K562 (cell line): ENCODE measurements at regions not wholly inside any gene's neighbourhood (a gene's known extent, or its start where the extent isn't known, plus 50 kb on each side); places are given as distances from the start of the nearest gene placed in this dataset.

Source experiments
- ILK ChIP-seq: fragments of 450-650 bp; IDR thresholded peaks from 2 replicates; pipeline ENCODE4 v1.6.1; 2016; ENCODE audit warnings: missing genetic modification characterization, low read depth, mild to moderate bottlenecking, missing compliant biosample characterization, moderate library complexity, borderline replicate concordance
- LEF1 ChIP-seq: fragments of 450-650 bp; IDR thresholded peaks from 2 replicates; pipeline ENCODE4 v1.6.1; 2016; ENCODE audit warnings: mild to moderate bottlenecking
- MECOM ChIP-seq: fragments of 250-450 bp; sonication (Bioruptor Pico); IDR thresholded peaks from 2 replicates; pipeline ENCODE4 v1.8.0; 2022; ENCODE audit warnings: inconsistent platforms
- NFRKB ChIP-seq: fragments of 450-650 bp; IDR thresholded peaks from 2 replicates; pipeline ENCODE4 v1.6.1; 2016; ENCODE audit warnings: low read depth
- RBM25 ChIP-seq: fragments of 200-400 bp; formaldehyde crosslinking; IDR thresholded peaks from 2 replicates; pipeline ENCODE4 v1.6.1; 2018; ENCODE audit warnings: low read length, low read depth, moderate library complexity; ENCODE audit not compliant: severe bottlenecking
- SUPT5H ChIP-seq: fragments of 450-650 bp; IDR thresholded peaks from 2 replicates; pipeline ENCODE4 v1.6.1; 2016
- TCF7L2 ChIP-seq: fragments of 150-350 bp; IDR thresholded peaks from 2 replicates; pipeline ENCODE4 v1.6.1; 2016; ENCODE audit warnings: low read depth, mild to moderate bottlenecking, low read length, moderate library complexity
- ZNF263 ChIP-seq: sonication (generic); formaldehyde crosslinking; IDR thresholded peaks from 2 replicates; pipeline ENCODE4 v1.8.0; 2022; ENCODE audit warnings: mild to moderate bottlenecking, missing genetic modification reagents, borderline replicate concordance
- ZNF780A ChIP-seq: fragments of 250-450 bp; sonication (Bioruptor Pico); IDR thresholded peaks from 2 replicates; pipeline ENCODE4 v1.5.0; 2021; ENCODE audit warnings: mild to moderate bottlenecking
- TF ChIP-seq, protein P1 (sequence below): fragments of 450-650 bp; formaldehyde crosslinking; conservative IDR thresholded peaks from 2 replicates; pipeline ENCODE4 v1.4.0; 2022; ENCODE audit warnings: mild to moderate bottlenecking, missing genetic modification characterization
- TF ChIP-seq, protein P2 (sequence below): fragments of 250-450 bp; sonication (Bioruptor Pico); IDR thresholded peaks from 2 replicates; pipeline ENCODE4 v1.5.0; 2020; ENCODE audit warnings: mild to moderate bottlenecking, borderline replicate concordance
- TF ChIP-seq, protein P3 (sequence below): sonication (generic); formaldehyde crosslinking; IDR thresholded peaks from 2 replicates; pipeline ENCODE4 v1.8.0; 2022; ENCODE audit warnings: mild to moderate bottlenecking, low read depth, missing genetic modification reagents
- TF ChIP-seq, protein P4 (sequence below): fragments of 200-800 bp; sonication (Bioruptor generic); IDR thresholded peaks from 2 replicates; pipeline ENCODE4 v1.6.1; 2016; ENCODE audit warnings: missing genetic modification characterization, missing compliant biosample characterization
- TF ChIP-seq, protein P5 (sequence below): fragments of 450-650 bp; formaldehyde crosslinking; IDR thresholded peaks from 2 replicates; pipeline ENCODE4 v1.4.0; 2020; ENCODE audit warnings: mild to moderate bottlenecking
- TF ChIP-seq, protein P6 (sequence below), 2 experiments: fragments of 250-450 bp in 1 of 2; fragments of 450-650 bp in 1 of 2; sonication (Bioruptor Pico) in 1 of 2; IDR thresholded peaks; 2 replicates each; pipeline versions ENCODE4 v1.6.1 to v1.8.0; 2016 to 2021; ENCODE audit warnings: mild to moderate bottlenecking in 2 of 2, moderate library complexity in 2 of 2, missing compliant biosample characterization in 1 of 2, missing genetic modification characterization in 1 of 2

DNA sequence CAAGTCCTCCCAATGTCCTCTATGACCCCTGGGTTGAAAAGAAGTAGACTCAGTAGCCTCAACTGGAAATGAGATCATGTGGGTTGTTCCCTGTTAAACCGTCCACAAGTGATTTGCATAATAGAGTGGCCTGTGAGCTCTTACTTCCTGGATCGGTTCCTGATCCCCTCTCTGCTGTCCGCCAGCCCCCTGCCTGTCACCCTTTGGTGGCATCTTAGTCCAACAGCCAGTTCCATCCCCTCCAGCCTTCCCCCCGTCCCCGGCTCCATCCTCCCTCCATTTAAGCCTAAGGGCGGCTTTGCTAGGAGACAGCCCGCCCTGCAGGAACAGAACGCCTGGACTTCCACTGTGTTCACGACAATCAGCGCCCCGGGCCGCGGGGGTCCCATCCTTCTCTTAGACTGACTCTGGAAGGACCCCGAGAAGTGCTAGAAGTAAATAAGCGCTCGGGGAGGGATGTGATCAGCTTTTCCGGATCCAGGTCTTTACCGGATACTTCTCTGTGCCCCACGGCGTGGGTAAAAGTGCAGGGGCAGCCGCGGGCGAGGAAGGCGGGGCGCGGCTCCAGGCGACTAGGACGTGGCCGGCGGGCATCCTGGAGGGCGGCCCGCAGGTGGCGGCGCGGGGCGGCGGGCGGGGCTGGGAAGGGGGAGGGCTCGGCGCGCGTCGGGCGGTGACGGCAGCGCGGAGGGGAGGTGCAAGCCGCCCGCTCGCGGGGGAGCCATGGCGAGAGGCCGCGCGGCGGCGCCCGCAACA lies 51.2 kb upstream of the ULK4 start (continued):
- TF ChIP-seq, protein P1, sequence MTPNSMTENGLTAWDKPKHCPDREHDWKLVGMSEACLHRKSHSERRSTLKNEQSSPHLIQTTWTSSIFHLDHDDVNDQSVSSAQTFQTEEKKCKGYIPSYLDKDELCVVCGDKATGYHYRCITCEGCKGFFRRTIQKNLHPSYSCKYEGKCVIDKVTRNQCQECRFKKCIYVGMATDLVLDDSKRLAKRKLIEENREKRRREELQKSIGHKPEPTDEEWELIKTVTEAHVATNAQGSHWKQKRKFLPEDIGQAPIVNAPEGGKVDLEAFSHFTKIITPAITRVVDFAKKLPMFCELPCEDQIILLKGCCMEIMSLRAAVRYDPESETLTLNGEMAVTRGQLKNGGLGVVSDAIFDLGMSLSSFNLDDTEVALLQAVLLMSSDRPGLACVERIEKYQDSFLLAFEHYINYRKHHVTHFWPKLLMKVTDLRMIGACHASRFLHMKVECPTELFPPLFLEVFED (CRISPR knock-in tag), result 0 out of 2 replicates have a peak, but pooled peaks have one; percentile 27
- 0 out of 2 replicates have a peak, but pooled peaks have one; percentile 7 for TF ChIP-seq LEF1
- TF ChIP-seq NFRKB, result peak; percentile 86; the same call in 1 of the 2 replicates
- TF ChIP-seq, protein P2, sequence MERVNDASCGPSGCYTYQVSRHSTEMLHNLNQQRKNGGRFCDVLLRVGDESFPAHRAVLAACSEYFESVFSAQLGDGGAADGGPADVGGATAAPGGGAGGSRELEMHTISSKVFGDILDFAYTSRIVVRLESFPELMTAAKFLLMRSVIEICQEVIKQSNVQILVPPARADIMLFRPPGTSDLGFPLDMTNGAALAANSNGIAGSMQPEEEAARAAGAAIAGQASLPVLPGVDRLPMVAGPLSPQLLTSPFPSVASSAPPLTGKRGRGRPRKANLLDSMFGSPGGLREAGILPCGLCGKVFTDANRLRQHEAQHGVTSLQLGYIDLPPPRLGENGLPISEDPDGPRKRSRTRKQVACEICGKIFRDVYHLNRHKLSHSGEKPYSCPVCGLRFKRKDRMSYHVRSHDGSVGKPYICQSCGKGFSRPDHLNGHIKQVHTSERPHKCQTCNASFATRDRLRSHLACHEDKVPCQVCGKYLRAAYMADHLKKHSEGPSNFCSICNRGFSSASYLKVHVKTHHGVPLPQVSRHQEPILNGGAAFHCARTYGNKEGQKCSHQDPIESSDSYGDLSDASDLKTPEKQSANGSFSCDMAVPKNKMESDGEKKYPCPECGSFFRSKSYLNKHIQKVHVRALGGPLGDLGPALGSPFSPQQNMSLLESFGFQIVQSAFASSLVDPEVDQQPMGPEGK (CRISPR knock-in tag), result 0 out of 2 replicates have a peak, but pooled peaks have one; percentile 8
- TF ChIP-seq, protein P3, sequence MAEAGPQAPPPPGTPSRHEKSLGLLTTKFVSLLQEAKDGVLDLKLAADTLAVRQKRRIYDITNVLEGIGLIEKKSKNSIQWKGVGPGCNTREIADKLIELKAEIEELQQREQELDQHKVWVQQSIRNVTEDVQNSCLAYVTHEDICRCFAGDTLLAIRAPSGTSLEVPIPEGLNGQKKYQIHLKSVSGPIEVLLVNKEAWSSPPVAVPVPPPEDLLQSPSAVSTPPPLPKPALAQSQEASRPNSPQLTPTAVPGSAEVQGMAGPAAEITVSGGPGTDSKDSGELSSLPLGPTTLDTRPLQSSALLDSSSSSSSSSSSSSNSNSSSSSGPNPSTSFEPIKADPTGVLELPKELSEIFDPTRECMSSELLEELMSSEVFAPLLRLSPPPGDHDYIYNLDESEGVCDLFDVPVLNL, result no peak
- TF ChIP-seq ZNF780A (CRISPR knock-in tag), result no peak
- TF ChIP-seq, protein P4, sequence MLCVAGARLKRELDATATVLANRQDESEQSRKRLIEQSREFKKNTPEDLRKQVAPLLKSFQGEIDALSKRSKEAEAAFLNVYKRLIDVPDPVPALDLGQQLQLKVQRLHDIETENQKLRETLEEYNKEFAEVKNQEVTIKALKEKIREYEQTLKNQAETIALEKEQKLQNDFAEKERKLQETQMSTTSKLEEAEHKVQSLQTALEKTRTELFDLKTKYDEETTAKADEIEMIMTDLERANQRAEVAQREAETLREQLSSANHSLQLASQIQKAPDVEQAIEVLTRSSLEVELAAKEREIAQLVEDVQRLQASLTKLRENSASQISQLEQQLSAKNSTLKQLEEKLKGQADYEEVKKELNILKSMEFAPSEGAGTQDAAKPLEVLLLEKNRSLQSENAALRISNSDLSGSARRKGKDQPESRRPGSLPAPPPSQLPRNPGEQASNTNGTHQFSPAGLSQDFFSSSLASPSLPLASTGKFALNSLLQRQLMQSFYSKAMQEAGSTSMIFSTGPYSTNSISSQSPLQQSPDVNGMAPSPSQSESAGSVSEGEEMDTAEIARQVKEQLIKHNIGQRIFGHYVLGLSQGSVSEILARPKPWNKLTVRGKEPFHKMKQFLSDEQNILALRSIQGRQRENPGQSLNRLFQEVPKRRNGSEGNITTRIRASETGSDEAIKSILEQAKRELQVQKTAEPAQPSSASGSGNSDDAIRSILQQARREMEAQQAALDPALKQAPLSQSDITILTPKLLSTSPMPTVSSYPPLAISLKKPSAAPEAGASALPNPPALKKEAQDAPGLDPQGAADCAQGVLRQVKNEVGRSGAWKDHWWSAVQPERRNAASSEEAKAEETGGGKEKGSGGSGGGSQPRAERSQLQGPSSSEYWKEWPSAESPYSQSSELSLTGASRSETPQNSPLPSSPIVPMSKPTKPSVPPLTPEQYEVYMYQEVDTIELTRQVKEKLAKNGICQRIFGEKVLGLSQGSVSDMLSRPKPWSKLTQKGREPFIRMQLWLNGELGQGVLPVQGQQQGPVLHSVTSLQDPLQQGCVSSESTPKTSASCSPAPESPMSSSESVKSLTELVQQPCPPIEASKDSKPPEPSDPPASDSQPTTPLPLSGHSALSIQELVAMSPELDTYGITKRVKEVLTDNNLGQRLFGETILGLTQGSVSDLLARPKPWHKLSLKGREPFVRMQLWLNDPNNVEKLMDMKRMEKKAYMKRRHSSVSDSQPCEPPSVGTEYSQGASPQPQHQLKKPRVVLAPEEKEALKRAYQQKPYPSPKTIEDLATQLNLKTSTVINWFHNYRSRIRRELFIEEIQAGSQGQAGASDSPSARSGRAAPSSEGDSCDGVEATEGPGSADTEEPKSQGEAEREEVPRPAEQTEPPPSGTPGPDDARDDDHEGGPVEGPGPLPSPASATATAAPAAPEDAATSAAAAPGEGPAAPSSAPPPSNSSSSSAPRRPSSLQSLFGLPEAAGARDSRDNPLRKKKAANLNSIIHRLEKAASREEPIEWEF (CRISPR knock-in tag), result no peak
- TF ChIP-seq MECOM (CRISPR knock-in tag), result no peak
- 0 out of 2 replicates have a peak, but pooled peaks have one; percentile 2 for TF ChIP-seq TCF7L2
- peak; percentile 97 for TF ChIP-seq RBM25
- TF ChIP-seq, protein P5, sequence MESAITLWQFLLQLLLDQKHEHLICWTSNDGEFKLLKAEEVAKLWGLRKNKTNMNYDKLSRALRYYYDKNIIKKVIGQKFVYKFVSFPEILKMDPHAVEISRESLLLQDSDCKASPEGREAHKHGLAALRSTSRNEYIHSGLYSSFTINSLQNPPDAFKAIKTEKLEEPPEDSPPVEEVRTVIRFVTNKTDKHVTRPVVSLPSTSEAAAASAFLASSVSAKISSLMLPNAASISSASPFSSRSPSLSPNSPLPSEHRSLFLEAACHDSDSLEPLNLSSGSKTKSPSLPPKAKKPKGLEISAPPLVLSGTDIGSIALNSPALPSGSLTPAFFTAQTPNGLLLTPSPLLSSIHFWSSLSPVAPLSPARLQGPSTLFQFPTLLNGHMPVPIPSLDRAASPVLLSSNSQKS (CRISPR knock-in tag), result 0 out of 2 replicates have a peak, but pooled peaks have one; percentile 17
- no peak for TF ChIP-seq ZNF263 (CRISPR knock-in tag)
- peak; percentile 74 for TF ChIP-seq SUPT5H
- TF ChIP-seq, protein P6, sequence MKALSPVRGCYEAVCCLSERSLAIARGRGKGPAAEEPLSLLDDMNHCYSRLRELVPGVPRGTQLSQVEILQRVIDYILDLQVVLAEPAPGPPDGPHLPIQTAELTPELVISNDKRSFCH (CRISPR knock-in tag; IDR thresholded peaks at IDR 0.05), result no peak
- TF ChIP-seq, protein P6 (tag; IDR thresholded peaks at IDR 0.05), result peak; percentile 45; the same call in 1 of the 2 replicates
- no peak for TF ChIP-seq ILK (tag)
